Neural progenitor cell (in vitro differentiated cells): ENCODE measurements at regions not wholly inside any gene's neighbourhood (a gene's known extent, or its start where the extent isn't known, plus 50 kb on each side); places are given as distances from the start of the nearest gene placed in this dataset.

Experiments
- DNase-seq: peaks from one replicate; pipeline ENCODE4 v3.0.0-alpha.2; 2016; ENCODE audit warnings: low spot score
- H2AFZ ChIP-seq: fragments of 200-600 bp; sonication (generic); replicated peaks from 2 replicates; pipeline ENCODE4 v1.6.1; 2016; ENCODE audit warnings: antibody characterized with exemption
- H3F3A ChIP-seq: fragments of 200-600 bp; sonication (generic); 2 replicates; pipeline ENCODE4 v1.6.1; 2016; ENCODE audit warnings: antibody characterized with exemption, low read depth
- H3K27ac ChIP-seq: fragments of 200-600 bp; sonication (generic); 2 replicates; pipeline ENCODE4 v1.5.1; 2016; ENCODE audit warnings: mild to moderate bottlenecking
- H3K27me3 ChIP-seq: fragments of 200-600 bp; sonication (generic); 2 replicates; pipeline ENCODE4 v1.6.1; 2016; ENCODE audit warnings: mild to moderate bottlenecking, moderate library complexity
- H3K36me3 ChIP-seq: fragments of 200-600 bp; sonication (generic); 2 replicates; pipeline ENCODE4 v1.5.1; 2016
- H3K4me1 ChIP-seq: fragments of 200-600 bp; sonication (generic); 2 replicates; pipeline ENCODE4 v1.6.1; 2016; ENCODE audit warnings: mixed run types
- H3K4me2 ChIP-seq: fragments of 200-600 bp; sonication (generic); 2 replicates; pipeline ENCODE4 v1.6.1; 2016
- H3K4me3 ChIP-seq: fragments of 200-600 bp; sonication (generic); 2 replicates; pipeline ENCODE4 v1.5.1; 2016
- H3K79me2 ChIP-seq: fragments of 200-600 bp; sonication (generic); 2 replicates; pipeline ENCODE4 v1.6.1; 2016; ENCODE audit warnings: low read depth
- H3K9ac ChIP-seq: fragments of 200-600 bp; sonication (generic); 2 replicates; pipeline ENCODE4 v1.6.1; 2016
- H3K9me3 ChIP-seq: fragments of 200-600 bp; sonication (generic); 2 replicates; pipeline ENCODE4 v1.5.1; 2016; ENCODE audit warnings: low read depth
- H4K20me1 ChIP-seq: fragments of 200-600 bp; sonication (generic); 2 replicates; pipeline ENCODE4 v1.6.1; 2016; ENCODE audit warnings: low read depth
- H3K27ac Mint-ChIP-seq: 3 replicates; pipeline ENCODE4 v1.8.0; 2021; ENCODE audit warnings: mixed read lengths
- H3K27me3 Mint-ChIP-seq: 2 replicates; pipeline ENCODE4 v1.8.0; 2022; ENCODE audit warnings: low read depth, mild to moderate bottlenecking, inconsistent platforms, moderate library complexity, mixed read lengths; ENCODE audit not compliant: insufficient read depth
- H3K36me3 Mint-ChIP-seq: 3 replicates; pipeline ENCODE4 v1.8.0; 2021; ENCODE audit warnings: mixed read lengths
- H3K4me1 Mint-ChIP-seq: 3 replicates; pipeline ENCODE4 v1.8.0; 2021; ENCODE audit warnings: mixed read lengths
- H3K4me3 Mint-ChIP-seq: 3 replicates; pipeline ENCODE4 v1.8.0; 2021; ENCODE audit warnings: mild to moderate bottlenecking, moderate library complexity, mixed read lengths
- H3K9me3 Mint-ChIP-seq: 3 replicates; pipeline ENCODE4 v1.8.0; 2020; ENCODE audit warnings: mixed read lengths
- CTCF ChIP-seq: fragments of 200-600 bp; sonication (generic); IDR thresholded peaks from 2 replicates; pipeline ENCODE4 v1.5.1; 2017; ENCODE audit warnings: antibody characterized with exemption, mild to moderate bottlenecking
- EZH2 ChIP-seq: fragments of 200-600 bp; sonication (generic); IDR thresholded peaks from 2 replicates; pipeline ENCODE4 v1.6.1; 2017; ENCODE audit warnings: antibody characterized with exemption, mild to moderate bottlenecking, moderate library complexity
- EZH2phosphoT487 ChIP-seq: fragments of 200-600 bp; sonication (generic); IDR thresholded peaks from 2 replicates; pipeline ENCODE4 v1.6.1; 2017; ENCODE audit warnings: antibody characterized with exemption

GRCh38 chr4:8739317-8739716 is 132.3 kb downstream of the HMX1 start:
- no peak for DNase-seq
- peaks cover 6% of the 10 kb centered on the region for H3K9me3 Mint-ChIP-seq
- H3K27ac Mint-ChIP-seq, result no peak overlapping the region
- H3K4me3 Mint-ChIP-seq, result no peak overlapping the region
- Histone ChIP-seq H3K4me2 (peak overlapping the region; percentile 38), H4K20me1 (no peaks in the 10 kb centered on the region), H3K36me3 (no peaks in the 10 kb centered on the region), H3K27ac (peak overlapping the region; percentile 20), H2AFZ (no peak overlapping the region), H3K4me3 (no peak overlapping the region), H3K4me1 (peaks cover 24% of the 10 kb centered on the region), H3K9me3 (no peaks in the 10 kb centered on the region), H3F3A (peaks cover 8% of the 10 kb centered on the region), H3K79me2 (no peaks in the 10 kb centered on the region), H3K9ac (no peak overlapping the region), H3K27me3 (no peaks in the 10 kb centered on the region)
- no peaks in the 10 kb centered on the region for H3K36me3 Mint-ChIP-seq
- peaks cover 4% of the 10 kb centered on the region for H3K27me3 Mint-ChIP-seq
- peaks cover 7% of the 10 kb centered on the region for H3K4me1 Mint-ChIP-seq
- TF ChIP-seq CTCF, result no peak
- no peak for TF ChIP-seq EZH2
- no peak for TF ChIP-seq EZH2phosphoT487

- no peak overlapping the region for H3K4me2 ChIP-seq
- peaks cover 8% of the 10 kb centered on the region for H3F3A ChIP-seq
- peaks cover 9% of the 10 kb centered on the region for H3K9me3 Mint-ChIP-seq
- no peak overlapping the region for H3K27ac ChIP-seq
- H3K4me1 Mint-ChIP-seq, result peaks cover 7% of the 10 kb centered on the region
- H4K20me1 ChIP-seq, result no peaks in the 10 kb centered on the region
- no peak overlapping the region for H3K27ac Mint-ChIP-seq
- no peaks in the 10 kb centered on the region for H3K27me3 ChIP-seq
- no peak overlapping the region for H3K9ac ChIP-seq
- no peaks in the 10 kb centered on the region for H3K36me3 Mint-ChIP-seq
- TF ChIP-seq EZH2 (no peak), EZH2phosphoT487 (no peak), CTCF (no peak)
- H3K4me3 ChIP-seq, result no peak overlapping the region
- no peak overlapping the region for H3K4me3 Mint-ChIP-seq
- H3K79me2 ChIP-seq, result no peaks in the 10 kb centered on the region
- H3K9me3 ChIP-seq, result no peaks in the 10 kb centered on the region
- H3K27me3 Mint-ChIP-seq, result peaks cover 2% of the 10 kb centered on the region
- DNase-seq, result no peak
- no peaks in the 10 kb centered on the region for H3K36me3 ChIP-seq
- H2AFZ ChIP-seq, result no peak overlapping the region
- H3K4me1 ChIP-seq, result peaks cover 24% of the 10 kb centered on the region
Measured at GRCh38 chr4:8738471-8738931, 133.1 kb downstream of the HMX1 start.

- no peaks in the 10 kb centered on the region for H3K79me2 ChIP-seq
- Mint-ChIP-seq H3K27ac (no peak overlapping the region), H3K9me3 (peaks cover 8% of the 10 kb centered on the region), H3K4me3 (no peak overlapping the region), H3K36me3 (no peaks in the 10 kb centered on the region), H3K27me3 (peaks cover 2% of the 10 kb centered on the region), H3K4me1 (peaks cover 7% of the 10 kb centered on the region)
- no peaks in the 10 kb centered on the region for H3K36me3 ChIP-seq
- peaks cover 24% of the 10 kb centered on the region for H3K4me1 ChIP-seq
- H3K9ac ChIP-seq, result no peak overlapping the region
- H3K9me3 ChIP-seq, result no peaks in the 10 kb centered on the region
- no peak for DNase-seq
- peaks cover 8% of the 10 kb centered on the region for H3F3A ChIP-seq
- H2AFZ ChIP-seq, result no peak overlapping the region
- no peak overlapping the region for H3K27ac ChIP-seq
- no peaks in the 10 kb centered on the region for H4K20me1 ChIP-seq
- H3K27me3 ChIP-seq, result no peaks in the 10 kb centered on the region
- no peak for TF ChIP-seq EZH2
- no peak for TF ChIP-seq EZH2phosphoT487
- no peak for TF ChIP-seq CTCF
- H3K4me2 ChIP-seq, result no peak overlapping the region
- no peak overlapping the region for H3K4me3 ChIP-seq
Measured at GRCh38 chr4:8737601-8738279, 133.9 kb downstream of the HMX1 start.
